HG02943 (cell line): ENCODE measurements at regions not wholly inside any gene's neighbourhood (a gene's known extent, or its start where the extent isn't known, plus 50 kb on each side); places are given as distances from the start of the nearest gene placed in this dataset.
"Not testable (repeated sequence)": the region's sequence is repeated elsewhere in the genome, so short reads cannot be mapped to it uniquely, and the experiment has no call there.

Experiments
- ATAC-seq: cut with Tn5 transposase; IDR thresholded peaks from one replicate; pipeline ENCODE4 v1.9.1; 2021; ENCODE audit warnings: mild to moderate bottlenecking, low read depth, moderate library complexity; ENCODE audit not compliant: unreplicated experiment

- no peak for ATAC-seq
Measured at GRCh38 chr2:52539026-52539970, 1228.3 kb upstream of the CHAC2 start.

DNA sequence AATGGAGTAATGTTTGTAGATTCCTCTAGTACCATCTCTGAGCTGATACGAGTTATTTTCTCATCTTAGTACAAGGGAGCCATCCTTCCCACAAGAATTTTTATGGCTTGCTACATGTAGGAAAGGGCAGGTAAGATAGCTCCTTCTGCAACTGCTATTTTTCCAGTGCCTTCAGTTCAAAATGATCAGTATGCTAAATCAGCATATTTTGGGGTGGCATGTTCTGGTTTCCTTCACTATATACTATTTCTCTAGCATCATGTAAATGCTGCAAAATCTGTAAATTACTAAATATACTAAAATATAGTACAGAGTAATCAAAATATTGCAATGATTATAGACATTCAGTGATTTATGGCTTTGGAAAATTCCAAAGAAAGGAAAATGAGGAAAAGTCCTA, 1230.0 kb upstream of the CHAC2 start:
- no peak for ATAC-seq

- no peak for ATAC-seq
Measured at GRCh38 chr2:52536929-52537460, 1230.6 kb upstream of the CHAC2 start.

- no peak for ATAC-seq
Measured at GRCh38 chr2:52532956-52533355, 1234.6 kb upstream of the CHAC2 start.

- ATAC-seq, result no peak
Measured at GRCh38 chr2:52526735-52527134, 1240.9 kb upstream of the CHAC2 start.

GRCh38 chr2:52520644-52521043, 1247.0 kb upstream of the CHAC2 start:
- ATAC-seq, result no peak

GRCh38 chr2:52518678-52519077, 1248.9 kb upstream of the CHAC2 start:
- ATAC-seq, result no peak

DNA sequence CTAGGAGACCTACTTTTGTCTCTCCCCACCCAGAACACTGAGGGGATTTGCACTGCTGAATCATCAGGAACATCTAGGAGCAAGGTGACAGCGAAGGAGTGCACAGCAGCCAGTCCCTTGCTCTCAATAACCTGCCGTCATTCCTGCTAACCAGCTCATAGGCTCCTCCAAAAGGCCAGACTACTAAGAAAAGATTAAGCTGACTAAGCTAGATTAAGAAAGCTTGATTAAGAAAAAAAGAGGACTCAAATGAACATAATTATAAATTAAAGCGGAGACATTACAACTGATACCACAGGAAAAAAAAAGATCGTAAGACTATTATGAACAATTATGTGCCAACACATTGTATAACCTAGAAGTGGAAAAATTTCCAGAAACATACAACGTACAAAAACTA, 1254.8 kb upstream of the CHAC2 start:
- no peak for ATAC-seq

DNA sequence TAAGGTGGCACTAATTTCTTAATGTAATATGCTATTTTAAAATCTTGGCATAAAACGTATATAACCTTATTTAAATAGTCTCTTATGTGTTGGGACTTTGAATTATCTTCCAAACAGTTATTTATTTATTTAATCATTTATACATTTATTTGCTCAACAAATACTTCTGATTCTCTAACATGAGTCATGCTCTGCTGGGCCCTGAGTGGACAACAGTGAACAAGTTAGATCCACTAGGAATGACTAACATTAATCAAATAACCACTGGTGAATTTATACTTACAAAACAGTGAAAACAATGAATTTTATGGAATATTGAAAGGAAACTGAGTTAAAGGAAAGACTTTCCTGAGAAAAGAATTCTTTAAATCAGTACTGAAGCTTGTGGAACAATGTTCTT, 1257.2 kb upstream of the CHAC2 start:
- no peak for ATAC-seq

GRCh38 chr2:52502476-52502860, 1265.1 kb upstream of the CHAC2 start:
- no peak for ATAC-seq

- no peak for ATAC-seq
Measured at GRCh38 chr2:52501715-52502475, 1265.7 kb upstream of the CHAC2 start.

GRCh38 chr2:52500561-52500960, 1267.0 kb upstream of the CHAC2 start:
- ATAC-seq, result no peak

DNA sequence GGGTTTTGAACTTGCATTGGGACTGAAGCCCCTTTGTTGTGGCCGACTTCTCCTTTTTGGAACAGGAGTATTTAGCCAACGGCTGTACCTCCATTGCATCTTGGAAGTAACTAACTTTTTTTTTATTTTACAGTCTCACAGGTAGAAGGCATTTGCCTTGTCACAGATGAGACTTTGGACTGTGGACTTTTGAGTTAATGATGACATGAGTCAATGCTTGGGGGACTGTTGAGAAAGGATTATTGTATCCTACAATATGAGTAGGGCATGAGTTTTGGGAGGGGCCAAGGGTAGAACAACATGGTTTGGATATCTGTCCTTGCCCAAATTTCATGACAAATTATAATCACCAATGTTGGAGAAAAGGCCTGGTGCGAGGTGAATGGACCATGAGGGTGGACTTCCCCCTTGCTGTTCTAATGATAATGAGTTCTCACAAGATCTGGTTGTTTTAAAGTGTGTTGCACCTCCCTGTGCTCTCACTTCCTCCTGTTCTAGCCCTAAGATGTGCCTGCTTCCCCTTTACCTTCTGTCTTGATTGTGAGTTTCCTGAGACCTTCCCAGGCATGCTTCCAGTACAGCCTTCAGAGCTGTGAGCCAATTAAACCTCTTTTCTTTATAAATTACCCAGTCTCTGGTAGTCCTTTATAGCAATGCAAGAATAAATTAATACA, 1269.4 kb upstream of the CHAC2 start:
- ATAC-seq, result no peak

- no peak for ATAC-seq
Measured at GRCh38 chr2:52495816-52496215, 1271.8 kb upstream of the CHAC2 start.

- ATAC-seq, result no peak
Measured at GRCh38 chr2:52477166-52477565, 1290.4 kb upstream of the CHAC2 start.

- no peak for ATAC-seq
Measured at GRCh38 chr2:52475590-52475989, 1292.0 kb upstream of the CHAC2 start.

GRCh38 chr2:52474091-52474490, 1293.5 kb upstream of the CHAC2 start:
- no peak for ATAC-seq

DNA sequence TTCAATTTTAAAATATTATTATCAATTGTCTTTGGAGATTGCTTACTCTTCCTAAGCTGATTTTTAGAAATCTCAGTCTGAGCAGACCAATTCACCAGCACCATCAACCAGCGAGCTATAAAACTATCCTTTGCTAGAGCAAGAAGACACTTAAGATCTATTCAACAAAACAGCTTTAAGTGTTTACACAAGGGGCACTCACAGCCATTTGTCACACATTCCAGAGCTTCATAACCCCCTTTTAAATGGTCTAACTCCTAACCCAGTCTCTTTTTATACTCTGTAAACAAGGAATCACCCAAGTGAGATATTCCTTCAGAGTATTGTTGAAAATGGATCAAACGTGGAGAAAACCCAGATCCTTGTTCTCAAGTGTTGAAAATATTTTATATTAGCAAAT, 1294.1 kb upstream of the CHAC2 start:
- no peak for ATAC-seq

DNA sequence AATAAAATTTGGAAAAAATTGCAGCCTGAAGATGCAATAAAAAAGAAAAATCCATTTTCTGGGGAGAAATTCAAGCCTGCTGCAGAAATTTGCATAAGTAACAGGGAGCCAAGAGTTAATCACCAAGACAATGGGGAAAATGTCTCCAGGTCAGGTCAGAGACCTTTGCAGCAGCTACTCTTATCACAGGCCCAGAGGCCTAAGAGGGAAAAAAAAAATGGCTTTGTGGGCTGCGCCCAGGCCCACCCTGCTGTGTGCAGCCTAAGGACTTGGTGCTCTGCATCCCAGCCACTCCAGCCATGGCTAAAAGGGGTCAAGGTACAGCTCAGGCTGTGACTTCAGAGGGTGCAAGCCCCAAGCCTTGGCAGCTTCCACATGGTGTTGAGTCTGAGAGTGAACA, 1297.1 kb upstream of the CHAC2 start:
- ATAC-seq, result not testable (repeated sequence)

DNA sequence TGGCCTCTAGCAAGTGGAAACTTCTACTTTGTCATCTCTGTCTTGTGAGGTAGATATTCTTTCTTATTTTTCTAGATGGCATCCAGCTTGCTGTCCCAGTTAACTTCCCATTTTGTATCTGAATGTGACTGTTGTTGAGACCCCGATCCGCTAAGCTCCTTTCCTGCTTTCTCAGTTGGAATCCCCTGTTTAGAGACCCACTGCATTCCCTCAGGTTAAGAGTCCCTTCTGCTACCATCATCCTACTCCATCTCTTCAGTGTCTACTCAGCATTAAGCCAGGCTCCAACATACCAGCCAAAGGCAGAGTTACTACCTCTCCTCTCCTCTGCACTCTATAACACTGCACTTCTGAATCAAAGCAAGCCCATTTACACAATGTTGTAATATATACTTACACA, 1300.4 kb upstream of the CHAC2 start:
- no peak for ATAC-seq

DNA sequence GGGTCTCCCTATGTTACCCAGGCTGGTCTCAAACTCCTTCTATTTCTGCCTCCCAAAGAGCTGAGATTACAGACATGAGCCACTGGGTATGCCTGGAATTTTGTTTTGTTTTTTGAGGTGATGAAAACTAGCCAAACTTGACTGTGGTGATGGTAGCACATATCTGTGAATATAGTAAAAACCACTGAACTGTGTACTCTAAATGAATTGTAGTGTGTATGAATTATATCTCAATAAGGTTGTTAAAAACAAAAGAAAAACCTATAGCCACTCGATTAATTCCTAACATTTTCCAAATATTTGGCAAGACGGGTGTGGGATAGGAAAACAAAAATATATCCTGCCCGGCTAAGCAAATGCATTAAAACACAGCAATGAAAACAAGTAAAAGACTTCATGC, 1302.3 kb upstream of the CHAC2 start:
- ATAC-seq, result no peak
